Osteoblast (primary cell): ENCODE measurements at regions not wholly inside any gene's neighbourhood (a gene's known extent, or its start where the extent isn't known, plus 50 kb on each side); places are given as distances from the start of the nearest gene placed in this dataset.

Source experiments
- DNase-seq: peaks from one replicate; pipeline ENCODE4 v3.0.0; 2011; ENCODE audit warnings: low spot score, mixed read lengths; ENCODE audit not compliant: insufficient read length; ENCODE audit errors: missing footprints
- H2AFZ ChIP-seq: 2 replicates; pipeline ENCODE4 v1.6.0; 2011; ENCODE audit warnings: mild to moderate bottlenecking, low read length
- H3K27ac ChIP-seq: 2 replicates; pipeline ENCODE4 v1.5.1; 2011; ENCODE audit warnings: mild to moderate bottlenecking, low read depth, low read length, moderate library complexity
- H3K27me3 ChIP-seq: 2 replicates; pipeline ENCODE4 v1.6.0; 2012; ENCODE audit warnings: mild to moderate bottlenecking, control low read depth, inconsistent platforms, low read length, moderate library complexity; ENCODE audit not compliant: insufficient read depth
- H3K36me3 ChIP-seq: 2 replicates; pipeline ENCODE4 v1.5.1; 2011; ENCODE audit warnings: mild to moderate bottlenecking, low read length, control low read depth, moderate library complexity; ENCODE audit not compliant: insufficient read depth
- H3K4me1 ChIP-seq: 2 replicates; pipeline ENCODE4 v1.5.1; 2011; ENCODE audit warnings: mild to moderate bottlenecking, low read length, control low read depth, moderate library complexity; ENCODE audit not compliant: insufficient read depth
- H3K4me2 ChIP-seq: 2 replicates; pipeline ENCODE4 v1.6.0; 2011; ENCODE audit warnings: mild to moderate bottlenecking, low read length; ENCODE audit not compliant: insufficient read depth
- H3K4me3 ChIP-seq: fragments of 200-600 bp; sonication (generic); 3 replicates; pipeline ENCODE4 v1.5.1; 2012; ENCODE audit warnings: mild to moderate bottlenecking, low read length, inconsistent platforms; ENCODE audit not compliant: insufficient read depth
- H3K79me2 ChIP-seq: 2 replicates; pipeline ENCODE4 v1.6.0; 2012; ENCODE audit warnings: mild to moderate bottlenecking, low read length, control low read depth, inconsistent platforms; ENCODE audit not compliant: insufficient read depth
- H3K9me3 ChIP-seq: 2 replicates; pipeline ENCODE4 v1.5.1; 2011; ENCODE audit warnings: low read depth, low read length, control low read depth
- H4K20me1 ChIP-seq: 2 replicates; pipeline ENCODE4 v1.6.0; 2012; ENCODE audit warnings: mild to moderate bottlenecking, low read length, control low read depth; ENCODE audit not compliant: insufficient read depth
- TF ChIP-seq, protein P1 (sequence below): IDR thresholded peaks from 2 replicates; pipeline ENCODE4 v1.5.1; 2011; ENCODE audit warnings: mild to moderate bottlenecking, low read depth, low read length, moderate library complexity; ENCODE audit errors: extremely low read depth

DNA sequence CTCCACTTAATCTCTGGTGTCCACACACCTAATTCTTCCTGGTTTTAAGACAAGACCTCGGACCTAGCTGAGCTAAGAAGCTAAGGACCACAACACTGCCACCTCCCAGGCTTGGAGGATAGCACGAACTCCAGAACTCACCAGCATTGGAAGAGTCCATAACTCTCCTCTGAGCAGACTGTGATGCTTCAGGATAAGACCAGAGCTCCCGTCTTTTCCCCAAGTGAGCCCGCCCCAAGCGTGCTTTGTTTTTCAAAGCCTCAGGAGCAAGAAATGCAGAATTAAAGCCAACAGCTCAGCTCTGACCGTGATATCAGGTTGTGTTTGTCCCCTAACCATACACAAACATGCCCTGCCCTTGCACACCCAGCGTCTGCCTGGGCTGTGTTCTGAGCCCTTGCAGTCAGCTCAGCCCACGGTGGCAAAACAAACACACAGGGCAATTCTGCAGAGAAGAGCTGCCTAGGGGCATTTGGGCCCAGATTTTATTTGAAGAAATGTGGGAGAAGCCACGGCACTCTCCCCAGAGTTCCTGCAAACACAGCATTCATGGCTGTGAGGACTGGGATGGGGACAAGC is 145.4 kb downstream of the WDR11 start:
- H2AFZ ChIP-seq: no peak overlapping the region
- H3K36me3 ChIP-seq: no peaks in the 10 kb centered on the region
- TF ChIP-seq, protein P1, sequence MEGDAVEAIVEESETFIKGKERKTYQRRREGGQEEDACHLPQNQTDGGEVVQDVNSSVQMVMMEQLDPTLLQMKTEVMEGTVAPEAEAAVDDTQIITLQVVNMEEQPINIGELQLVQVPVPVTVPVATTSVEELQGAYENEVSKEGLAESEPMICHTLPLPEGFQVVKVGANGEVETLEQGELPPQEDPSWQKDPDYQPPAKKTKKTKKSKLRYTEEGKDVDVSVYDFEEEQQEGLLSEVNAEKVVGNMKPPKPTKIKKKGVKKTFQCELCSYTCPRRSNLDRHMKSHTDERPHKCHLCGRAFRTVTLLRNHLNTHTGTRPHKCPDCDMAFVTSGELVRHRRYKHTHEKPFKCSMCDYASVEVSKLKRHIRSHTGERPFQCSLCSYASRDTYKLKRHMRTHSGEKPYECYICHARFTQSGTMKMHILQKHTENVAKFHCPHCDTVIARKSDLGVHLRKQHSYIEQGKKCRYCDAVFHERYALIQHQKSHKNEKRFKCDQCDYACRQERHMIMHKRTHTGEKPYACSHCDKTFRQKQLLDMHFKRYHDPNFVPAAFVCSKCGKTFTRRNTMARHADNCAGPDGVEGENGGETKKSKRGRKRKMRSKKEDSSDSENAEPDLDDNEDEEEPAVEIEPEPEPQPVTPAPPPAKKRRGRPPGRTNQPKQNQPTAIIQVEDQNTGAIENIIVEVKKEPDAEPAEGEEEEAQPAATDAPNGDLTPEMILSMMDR: no peak
- no peak overlapping the region for H3K27ac ChIP-seq
- no peaks in the 10 kb centered on the region for H4K20me1 ChIP-seq
- no peaks in the 10 kb centered on the region for H3K4me1 ChIP-seq
- no peak for DNase-seq
- no peaks in the 10 kb centered on the region for H3K79me2 ChIP-seq
- no peak overlapping the region for H3K4me3 ChIP-seq
- H3K4me2 ChIP-seq: no peak overlapping the region
- H3K27me3 ChIP-seq: no peaks in the 10 kb centered on the region
- no peaks in the 10 kb centered on the region for H3K9me3 ChIP-seq

DNA sequence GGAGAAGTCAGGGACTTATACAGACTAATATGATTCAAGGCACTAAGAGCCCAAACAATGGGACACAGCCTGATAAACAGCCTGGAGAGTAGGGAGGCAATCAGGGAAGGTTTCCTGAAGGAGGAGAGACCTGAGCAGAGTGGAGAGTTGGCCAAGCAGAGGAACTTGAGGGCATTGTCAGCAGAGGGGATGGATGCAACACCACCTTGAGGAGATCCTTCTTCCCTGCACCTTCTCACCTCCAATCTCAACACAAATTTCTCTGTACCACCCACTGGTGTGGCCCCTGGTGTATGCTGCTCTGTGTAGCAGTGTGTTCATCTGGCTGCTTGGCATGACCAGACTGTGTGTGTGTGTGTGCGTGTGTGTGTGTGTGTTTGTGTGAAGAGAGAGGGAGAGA is 146.2 kb downstream of the WDR11 start:
- Histone ChIP-seq H3K4me1 (no peaks in the 10 kb centered on the region), H3K27ac (no peak overlapping the region), H3K36me3 (no peaks in the 10 kb centered on the region), H2AFZ (no peak overlapping the region), H3K79me2 (no peaks in the 10 kb centered on the region), H3K4me3 (no peak overlapping the region), H3K27me3 (no peaks in the 10 kb centered on the region), H4K20me1 (no peaks in the 10 kb centered on the region), H3K9me3 (no peaks in the 10 kb centered on the region), H3K4me2 (no peak overlapping the region)
- no peak for DNase-seq
- TF ChIP-seq, protein P1: no peak

DNA sequence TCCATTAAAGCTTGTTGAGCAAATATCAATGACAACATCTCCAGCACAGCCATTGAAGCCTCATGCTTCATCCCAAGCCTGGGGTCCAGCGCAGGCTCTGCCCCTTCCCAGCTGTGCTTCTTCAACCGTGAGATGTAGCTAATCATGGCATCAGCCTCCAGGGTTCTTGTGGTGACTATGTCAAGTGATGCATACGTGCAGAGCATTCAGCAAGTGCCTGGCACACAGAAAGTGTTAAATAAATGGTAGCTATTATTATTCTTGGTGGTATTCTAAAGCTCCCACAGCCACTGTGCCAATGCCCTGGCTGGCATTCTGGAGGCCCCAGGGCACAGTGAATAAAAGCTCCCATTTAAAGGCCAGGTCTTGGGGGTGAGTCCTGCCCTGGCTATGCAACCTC is 146.6 kb downstream of the WDR11 start:
- no peaks in the 10 kb centered on the region for H3K27me3 ChIP-seq
- H3K9me3 ChIP-seq: no peaks in the 10 kb centered on the region
- no peak overlapping the region for H3K27ac ChIP-seq
- TF ChIP-seq, protein P1: no peak
- no peaks in the 10 kb centered on the region for H3K4me1 ChIP-seq
- H2AFZ ChIP-seq: no peak overlapping the region
- H3K4me3 ChIP-seq: no peak overlapping the region
- no peaks in the 10 kb centered on the region for H4K20me1 ChIP-seq
- H3K79me2 ChIP-seq: no peaks in the 10 kb centered on the region
- H3K4me2 ChIP-seq: no peak overlapping the region
- no peaks in the 10 kb centered on the region for H3K36me3 ChIP-seq
- no peak for DNase-seq

DNA sequence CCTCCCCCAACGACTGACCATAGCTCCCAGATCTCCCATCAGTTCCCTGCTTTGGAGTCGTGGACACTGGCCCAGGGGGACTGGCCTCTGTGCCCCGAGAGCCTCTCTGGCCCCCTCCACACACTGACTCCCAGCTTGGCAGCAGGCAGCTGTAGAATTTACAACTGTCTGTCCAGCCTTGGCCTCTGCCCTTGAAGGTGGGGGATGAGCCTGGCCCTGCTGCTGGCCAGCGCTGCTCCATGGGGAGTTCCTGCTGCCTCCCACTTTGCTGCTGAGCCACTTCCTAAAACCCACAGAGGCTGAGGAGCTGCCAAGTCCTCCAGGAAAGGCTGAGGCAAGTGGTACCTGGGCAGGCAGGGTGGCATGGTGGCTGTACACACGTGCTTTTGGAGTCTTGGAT is 147.1 kb downstream of the WDR11 start:
- Histone ChIP-seq H3K4me3 (no peak overlapping the region), H4K20me1 (no peaks in the 10 kb centered on the region), H3K27me3 (no peaks in the 10 kb centered on the region), H3K4me1 (no peaks in the 10 kb centered on the region), H3K79me2 (no peaks in the 10 kb centered on the region), H3K36me3 (no peaks in the 10 kb centered on the region), H2AFZ (no peak overlapping the region), H3K9me3 (no peaks in the 10 kb centered on the region), H3K4me2 (no peak overlapping the region), H3K27ac (no peak overlapping the region)
- no peak for DNase-seq
- TF ChIP-seq, protein P1: no peak
